H1 (cell line): ENCODE measurements at regions not wholly inside any gene's neighbourhood (a gene's known extent, or its start where the extent isn't known, plus 50 kb on each side); places are given as distances from the start of the nearest gene placed in this dataset.
A peak's percentile ranks its signal among the peaks of the same experiment; 100 is the strongest.

Experiments used
- CTCF ChIA-PET: fragments of 300-600 bp; sonication (Branson Sonifier 250); formaldehyde crosslinking; loops from one replicate; lab custom pipeline; 2021; ENCODE audit not compliant: partially characterized antibody; lab: Charles Lee
- POLR2A ChIA-PET: fragments of 300-600 bp; sonication (Branson Sonifier 250); formaldehyde crosslinking; loops from one replicate; lab custom pipeline; 2021; ENCODE audit warnings: inconsistent platforms; ENCODE audit not compliant: partially characterized antibody; lab: Charles Lee
- DNase-seq, 2 experiments: peaks; one replicate each; pipeline versions ENCODE4 v3.0.0 to v3.0.0-alpha.2; 2010 to 2022; ENCODE audit warnings: low spot score in 2 of 2, low read depth in 1 of 2, mixed read lengths in 1 of 2
- FAIRE-seq: peaks from 2 replicates; lab custom pipeline; 2011; peaks lifted over from hg19 to GRCh38; lab: Jason Lieb, UNC
- H2AFZ ChIP-seq: 2 replicates; pipeline ENCODE4 v1.8.1; 2012; ENCODE audit warnings: low read length, inconsistent platforms
- H2AK5ac ChIP-seq: 2 replicates; pipeline ENCODE4 v1.6.1; 2013; ENCODE audit warnings: low read depth, low read length
- H2BK120ac ChIP-seq: replicated peaks from 2 replicates; pipeline ENCODE3; 2013; ENCODE audit warnings: low read depth, low read length, inconsistent platforms
- H2BK12ac ChIP-seq: 2 replicates; pipeline ENCODE4 v1.6.1; 2013; ENCODE audit warnings: low read depth, low read length
- H2BK15ac ChIP-seq: 2 replicates; pipeline ENCODE4 v1.6.1; 2013; ENCODE audit warnings: low read length
- H2BK20ac ChIP-seq: 2 replicates; pipeline ENCODE4 v1.6.1; 2013; ENCODE audit warnings: low read length
- H2BK5ac ChIP-seq: 2 replicates; pipeline ENCODE4 v1.6.1; 2013; ENCODE audit warnings: low read depth, low read length
- H3K14ac ChIP-seq: 2 replicates; pipeline ENCODE4 v1.6.1; 2013; ENCODE audit warnings: inconsistent platforms; ENCODE audit not compliant: insufficient read length
- H3K18ac ChIP-seq: 2 replicates; pipeline ENCODE4 v1.6.1; 2013; ENCODE audit warnings: low read length; ENCODE audit errors: extremely low read depth
- H3K23ac ChIP-seq: 2 replicates; pipeline ENCODE4 v1.6.1; 2013; ENCODE audit warnings: inconsistent platforms; ENCODE audit not compliant: insufficient read length
- H3K23me2 ChIP-seq: 2 replicates; pipeline ENCODE4 v1.6.1; 2013; ENCODE audit warnings: low read depth, low read length
- H3K27ac ChIP-seq: 2 replicates; pipeline ENCODE4 v1.6.1; 2011; ENCODE audit warnings: low read depth, low read length, inconsistent platforms
- H3K27me3 ChIP-seq, 4 experiments: replicated peaks in 1 of 4; 1 replicate in 1 of 4; 2 replicates in 3 of 4; pipeline versions ENCODE4 v1.6.1 to v1.8.1; 2011 to 2013; ENCODE audit warnings: low read length in 3 of 4, mild to moderate bottlenecking in 3 of 4, inconsistent platforms in 2 of 4, mixed read lengths in 2 of 4, moderate library complexity in 1 of 4; ENCODE audit not compliant: control insufficient read depth in 3 of 4, insufficient read depth in 3 of 4; ENCODE audit errors: extremely low read depth in 1 of 4
- H3K36me3 ChIP-seq, 4 experiments: 2 replicates each; pipeline versions ENCODE4 v1.6.1 to v1.8.1; 2011 to 2013; ENCODE audit warnings: mild to moderate bottlenecking in 4 of 4, low read length in 3 of 4, moderate library complexity in 2 of 4, control low read depth in 1 of 4, inconsistent platforms in 1 of 4; ENCODE audit not compliant: insufficient read depth in 4 of 4, control insufficient read depth in 2 of 4
- H3K4ac ChIP-seq: replicated peaks from 2 replicates; pipeline ENCODE3; 2013; ENCODE audit warnings: low read length, low read depth, mixed read lengths, inconsistent platforms; ENCODE audit not compliant: insufficient read length
- H3K4me1 ChIP-seq, 4 experiments: replicated peaks in 1 of 4; 1 replicate in 1 of 4; 2 replicates in 3 of 4; pipeline versions ENCODE4 v1.6.1 to v1.8.1; 2011 to 2013; ENCODE audit warnings: low read length in 3 of 4, inconsistent platforms in 2 of 4, mixed read lengths in 1 of 4; ENCODE audit not compliant: insufficient read depth in 4 of 4, control insufficient read depth in 3 of 4
- H3K4me2 ChIP-seq, 2 experiments: 2 replicates each; pipeline versions ENCODE4 v1.6.1 to v1.8.1; 2011 to 2013; ENCODE audit warnings: low read depth in 2 of 2, low read length in 2 of 2, control low read depth in 1 of 2, inconsistent platforms in 1 of 2, mild to moderate bottlenecking in 1 of 2; ENCODE audit not compliant: insufficient read depth in 1 of 2
- H3K4me3 ChIP-seq, 4 experiments: fragments of 200-600, 300-600 bp in 1 of 4; sonication (generic), shearing (Covaris generic), sonication (Bioruptor Twin) in 1 of 4; 2 replicates each; pipeline versions ENCODE4 v1.5.1 to v1.8.1; 2011 to 2016; ENCODE audit warnings: low read length in 4 of 4, low read depth in 3 of 4, control low read depth in 2 of 4, inconsistent platforms in 2 of 4, mild to moderate bottlenecking in 2 of 4, mixed read lengths in 1 of 4, moderate library complexity in 1 of 4; ENCODE audit not compliant: insufficient read depth in 2 of 4; ENCODE audit errors: extremely low read depth in 1 of 4
- H3K56ac ChIP-seq: replicated peaks from 2 replicates; pipeline ENCODE3; 2013; ENCODE audit warnings: low read depth, mild to moderate bottlenecking, mixed read lengths, low read length, inconsistent platforms; ENCODE audit not compliant: insufficient read length
- H3K79me1 ChIP-seq: 2 replicates; pipeline ENCODE4 v1.6.1; 2013; ENCODE audit warnings: low read depth, low read length, control low read depth
- H3K79me2 ChIP-seq, 2 experiments: 2 replicates each; pipeline versions ENCODE4 v1.6.1 to v1.8.1; 2012 to 2013; ENCODE audit warnings: low read length in 2 of 2, mild to moderate bottlenecking in 2 of 2, inconsistent platforms in 1 of 2; ENCODE audit not compliant: insufficient read depth in 2 of 2, control insufficient read depth in 1 of 2
- H3K9ac ChIP-seq, 4 experiments: replicated peaks in 1 of 4; 1 replicate in 1 of 4; 2 replicates in 3 of 4; pipeline versions ENCODE4 v1.6.1 to v1.8.1; 2011 to 2013; ENCODE audit warnings: low read depth in 3 of 4, low read length in 3 of 4, control low read depth in 2 of 4, mild to moderate bottlenecking in 2 of 4, moderate library complexity in 2 of 4, inconsistent platforms in 1 of 4; ENCODE audit errors: extremely low read depth in 1 of 4
- H3K9me3 ChIP-seq, 2 experiments: 2 replicates each; pipeline versions ENCODE4 v1.6.1 to v1.8.1; 2012 to 2013; ENCODE audit warnings: mild to moderate bottlenecking in 2 of 2, moderate library complexity in 2 of 2, control low read depth in 1 of 2, inconsistent platforms in 1 of 2, low read depth in 1 of 2, low read length in 1 of 2, mixed read lengths in 1 of 2; ENCODE audit not compliant: insufficient read depth in 2 of 2
- H4K20me1 ChIP-seq, 2 experiments: replicated peaks in 1 of 2; 2 replicates each; pipeline versions ENCODE3 to v1.8.1; 2011 to 2013; ENCODE audit warnings: inconsistent platforms in 2 of 2, low read length in 2 of 2, mild to moderate bottlenecking in 1 of 2; ENCODE audit not compliant: insufficient read depth in 2 of 2, control insufficient read depth in 1 of 2
- H4K5ac ChIP-seq: 2 replicates; pipeline ENCODE4 v1.6.1; 2013; ENCODE audit warnings: low read length, low read depth, mixed read lengths, inconsistent platforms; ENCODE audit not compliant: insufficient read length
- H4K8ac ChIP-seq: 2 replicates; pipeline ENCODE4 v1.8.0; 2013; ENCODE audit warnings: mild to moderate bottlenecking, moderate library complexity, low read length, inconsistent platforms; ENCODE audit not compliant: insufficient read depth; ENCODE audit errors: extremely low read depth
- H4K91ac ChIP-seq: replicated peaks from 2 replicates; pipeline ENCODE3; 2013; ENCODE audit warnings: low read length, mixed read lengths, inconsistent platforms; ENCODE audit not compliant: insufficient read length
- CREB1 ChIP-seq: IDR thresholded peaks from 2 replicates; pipeline ENCODE4 v1.6.1; 2012; ENCODE audit warnings: inconsistent platforms
- WGBS, 2 experiments: shearing (Covaris generic) in 1 of 2; methylation state at CpG; one replicate each; pipeline versions ENCODE4 v1.1.6 to v1.1.7; 2013 to 2015; ENCODE audit warnings: low lambda C conversion rate in 2 of 2, mixed read lengths in 2 of 2, inconsistent platforms in 1 of 2, low coverage in 1 of 2, missing lambda C conversion rate in 1 of 2; ENCODE audit not compliant: insufficient replicate concordance in 2 of 2, insufficient coverage in 1 of 2, insufficient read length in 1 of 2; ENCODE audit errors: extremely low coverage in 1 of 2, missing lambda C conversion rate in 1 of 2; 5-methylcytosine and 5-hydroxymethylcytosine counted together
- TF ChIP-seq, protein P1 (sequence below), 3 experiments: IDR thresholded peaks; 1 replicate in 2 of 3; 2 replicates in 1 of 3; pipeline versions ENCODE4 v1.5.1 to v1.6.1; 2011; ENCODE audit warnings: low read length in 3 of 3, mild to moderate bottlenecking in 3 of 3, inconsistent platforms in 2 of 3, low read depth in 1 of 3, moderate library complexity in 1 of 3; ENCODE audit not compliant: insufficient read depth in 1 of 3; ENCODE audit errors: control extremely low read depth in 1 of 3

- H3K14ac ChIP-seq, result no peak overlapping the region
- no peaks in the 10 kb centered on the region for H3K9me3 ChIP-seq
- H3K79me2 ChIP-seq, result no peaks in the 10 kb centered on the region
- no peak for DNase-seq
- H2BK120ac ChIP-seq, result no peak overlapping the region
- H3K36me3 ChIP-seq, result no peaks in the 10 kb centered on the region
- H3K4me2 ChIP-seq, result no peak overlapping the region
- CTCF ChIA-PET, result interaction anchor here (1.0 to 1.9 kb wide), 5 partner anchors 9 to 557 kb away, joined by 3 to 7 read pairs (median 4); no protein-coding TSS in a partner anchor
- no peak overlapping the region for H2BK20ac ChIP-seq
- H4K8ac ChIP-seq, result no peak overlapping the region
- H3K18ac ChIP-seq, result no peak overlapping the region
- no peak overlapping the region for H2BK12ac ChIP-seq
- H4K20me1 ChIP-seq, result no peaks in the 10 kb centered on the region
- no peak overlapping the region for H3K56ac ChIP-seq
- H3K4ac ChIP-seq, result no peak overlapping the region
- no peak overlapping the region for H2BK15ac ChIP-seq
- H3K23ac ChIP-seq, result no peak overlapping the region
- H2BK5ac ChIP-seq, result no peak overlapping the region
- H3K23me2 ChIP-seq, result no peaks in the 10 kb centered on the region
- no peak overlapping the region for H3K4me3 ChIP-seq
- 0 out of 7 replicates have a peak, but pooled peaks cover 0 to 2% (median 0%) of the 10 kb centered on the region in 4 experiments for H3K27me3 ChIP-seq
- no peak overlapping the region for H4K5ac ChIP-seq
- no peaks in the 10 kb centered on the region for H3K79me1 ChIP-seq
- WGBS, 2 experiments, result 85% methylated on average over 2 of the region's 2 CpGs; no CpG with 5 or more reads in 1 of the 2 experiments
- H3K4me1 ChIP-seq, result no peaks in the 10 kb centered on the region; a peak in 1 of 7 replicates
- FAIRE-seq, result no peak
- POLR2A ChIA-PET, result no interaction called here
- H4K91ac ChIP-seq, result no peak overlapping the region
- no peak overlapping the region for H2AK5ac ChIP-seq
- H3K9ac ChIP-seq, result no peak overlapping the region
- 0 out of 2 replicates have a peak overlapping the region, but pooled peaks have one; percentile 27 for H2AFZ ChIP-seq
- H3K27ac ChIP-seq, result no peak overlapping the region
- no peak for TF ChIP-seq CREB1
- TF ChIP-seq, protein P1, sequence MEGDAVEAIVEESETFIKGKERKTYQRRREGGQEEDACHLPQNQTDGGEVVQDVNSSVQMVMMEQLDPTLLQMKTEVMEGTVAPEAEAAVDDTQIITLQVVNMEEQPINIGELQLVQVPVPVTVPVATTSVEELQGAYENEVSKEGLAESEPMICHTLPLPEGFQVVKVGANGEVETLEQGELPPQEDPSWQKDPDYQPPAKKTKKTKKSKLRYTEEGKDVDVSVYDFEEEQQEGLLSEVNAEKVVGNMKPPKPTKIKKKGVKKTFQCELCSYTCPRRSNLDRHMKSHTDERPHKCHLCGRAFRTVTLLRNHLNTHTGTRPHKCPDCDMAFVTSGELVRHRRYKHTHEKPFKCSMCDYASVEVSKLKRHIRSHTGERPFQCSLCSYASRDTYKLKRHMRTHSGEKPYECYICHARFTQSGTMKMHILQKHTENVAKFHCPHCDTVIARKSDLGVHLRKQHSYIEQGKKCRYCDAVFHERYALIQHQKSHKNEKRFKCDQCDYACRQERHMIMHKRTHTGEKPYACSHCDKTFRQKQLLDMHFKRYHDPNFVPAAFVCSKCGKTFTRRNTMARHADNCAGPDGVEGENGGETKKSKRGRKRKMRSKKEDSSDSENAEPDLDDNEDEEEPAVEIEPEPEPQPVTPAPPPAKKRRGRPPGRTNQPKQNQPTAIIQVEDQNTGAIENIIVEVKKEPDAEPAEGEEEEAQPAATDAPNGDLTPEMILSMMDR (IDR thresholded peaks at IDR 0.05; ENCODE audit: control extremely low read depth in 1 of 3, insufficient read depth in 1 of 3, low read depth in 1 of 3, low read length in 3 of 3), result peak; percentile 16 to 38 (median 26); a peak in 2 of 4 replicates
Observed at GRCh38 chr15:26065723-26066122, 202.6 kb upstream of the ATP10A start.
